ENCODE measurements at regions not wholly inside any gene's neighbourhood (a gene's known extent, or its start where the extent isn't known, plus 50 kb on each side); places are given as distances from the start of the nearest gene placed in this dataset.
A peak's percentile ranks its signal among the peaks of the same experiment; 100 is the strongest.

DNA sequence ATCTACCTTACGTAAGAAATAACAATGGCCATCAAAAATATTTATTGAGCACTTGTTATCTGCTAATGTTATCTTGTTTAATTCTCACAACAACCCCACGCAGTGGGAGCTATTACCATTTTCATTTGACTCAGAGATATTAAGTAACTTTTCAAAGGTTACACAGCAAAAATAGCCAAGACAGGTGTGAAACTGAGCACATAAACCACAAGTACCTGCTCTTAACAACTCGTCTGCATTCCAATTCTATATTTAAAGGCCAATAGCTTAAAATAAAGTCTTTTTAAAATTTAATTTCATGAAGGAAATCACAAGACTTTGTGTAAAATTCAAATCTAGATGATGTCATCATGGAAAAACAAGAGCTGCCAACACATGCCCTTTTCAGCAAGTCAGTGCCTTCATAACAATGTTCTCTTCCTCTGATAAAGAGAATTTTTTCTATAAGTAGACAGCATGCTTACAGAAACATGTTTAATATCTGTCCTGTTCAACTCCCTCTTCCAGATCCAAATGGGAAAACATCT lies 111.6 kb downstream of the MED10 start:
- Histone ChIP-seq H3K4me3 (ENCODE audit: low read depth, low read length) (no peak overlapping the region), H3K4me1 (ENCODE audit: control insufficient read depth, insufficient read depth, low read length) (no peaks in the 10 kb centered on the region), H3K9me3 (ENCODE audit: control insufficient read depth, insufficient read depth, low read depth, low read length) (no peaks in the 10 kb centered on the region; the same call in 1 of the 2 replicates), H3K27ac (ENCODE audit: extremely low read depth, low read depth, low read length) (no peak overlapping the region), H3K36me3 (ENCODE audit: control insufficient read depth in 2 of 2, insufficient read depth in 1 of 2, low read length in 2 of 2) (no peaks in the 10 kb centered on the region)
- TF ChIP-seq ZNF600 (tag by site-specific recombination; IDR thresholded peaks at IDR 0.05) (no peak), ZNF433 (tag by site-specific recombination; IDR thresholded peaks at IDR 0.05; ENCODE audit: low read depth) (no peak), ZNF202 (tag by site-specific recombination; IDR thresholded peaks at IDR 0.05; ENCODE audit: borderline replicate concordance) (no peak), KLF10 (tag by site-specific recombination; IDR thresholded peaks at IDR 0.05) (no peak), ZNF777 (tag by site-specific recombination; IDR thresholded peaks at IDR 0.05; ENCODE audit: borderline replicate concordance) (no peak), ZEB2 (tag by site-specific recombination; IDR thresholded peaks at IDR 0.05) (no peak), ZNF302 (tag by site-specific recombination; IDR thresholded peaks at IDR 0.05; ENCODE audit: low read depth) (no peak)
- TF ChIP-seq, protein P1, sequence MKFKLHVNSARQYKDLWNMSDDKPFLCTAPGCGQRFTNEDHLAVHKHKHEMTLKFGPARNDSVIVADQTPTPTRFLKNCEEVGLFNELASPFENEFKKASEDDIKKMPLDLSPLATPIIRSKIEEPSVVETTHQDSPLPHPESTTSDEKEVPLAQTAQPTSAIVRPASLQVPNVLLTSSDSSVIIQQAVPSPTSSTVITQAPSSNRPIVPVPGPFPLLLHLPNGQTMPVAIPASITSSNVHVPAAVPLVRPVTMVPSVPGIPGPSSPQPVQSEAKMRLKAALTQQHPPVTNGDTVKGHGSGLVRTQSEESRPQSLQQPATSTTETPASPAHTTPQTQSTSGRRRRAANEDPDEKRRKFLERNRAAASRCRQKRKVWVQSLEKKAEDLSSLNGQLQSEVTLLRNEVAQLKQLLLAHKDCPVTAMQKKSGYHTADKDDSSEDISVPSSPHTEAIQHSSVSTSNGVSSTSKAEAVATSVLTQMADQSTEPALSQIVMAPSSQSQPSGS (tag by site-specific recombination; IDR thresholded peaks at IDR 0.05; ENCODE audit: low read depth): peak; percentile 66
- ChIA-PET CTCF (interaction anchor here (0.7 kb wide), 1 partner anchor 71 kb away, joined by 7 read pairs; no protein-coding TSS in a partner anchor), POLR2A (no interaction called here)

DNA sequence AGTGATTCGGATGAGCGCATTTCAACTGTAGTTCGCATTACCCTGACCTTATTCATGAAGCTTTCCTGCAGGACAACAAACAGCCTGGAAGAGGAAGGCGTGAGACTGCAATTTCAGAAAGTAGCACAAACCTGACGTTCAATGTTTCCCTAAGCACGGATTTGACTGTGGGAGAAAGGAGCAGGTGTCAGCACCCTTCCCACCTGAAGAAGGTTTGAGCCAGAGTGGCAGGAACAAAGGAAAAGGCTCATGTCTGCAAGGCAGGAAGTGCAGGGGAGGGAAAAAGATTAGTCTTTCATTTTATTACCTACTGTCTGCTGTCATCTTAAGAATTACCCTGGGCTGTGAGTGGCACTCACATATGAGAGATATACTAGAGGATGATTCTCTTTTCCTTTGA lies 114.0 kb downstream of the MED10 start:
- Histone ChIP-seq H3K9me3 (ENCODE audit: control insufficient read depth, insufficient read depth, low read depth, low read length) (no peaks in the 10 kb centered on the region), H3K4me1 (ENCODE audit: control insufficient read depth, insufficient read depth, low read length) (no peaks in the 10 kb centered on the region), H3K4me3 (ENCODE audit: low read depth, low read length) (no peak overlapping the region), H3K36me3 (ENCODE audit: control insufficient read depth in 2 of 2, insufficient read depth in 1 of 2, low read length in 2 of 2) (no peaks in the 10 kb centered on the region), H3K27ac (ENCODE audit: extremely low read depth, low read depth, low read length) (no peak overlapping the region)
- ChIA-PET POLR2A (interaction anchor here (0.6 kb wide), 1 partner anchor 358 kb away, joined by 3 read pairs; no protein-coding TSS in a partner anchor), CTCF (no interaction called here)
- TF ChIP-seq ZNF138 (tag by site-specific recombination; IDR thresholded peaks at IDR 0.05; ENCODE audit: borderline replicate concordance) (no peak), ZNF626 (tag by site-specific recombination; IDR thresholded peaks at IDR 0.05) (no peak)
- TF ChIP-seq, protein P2, sequence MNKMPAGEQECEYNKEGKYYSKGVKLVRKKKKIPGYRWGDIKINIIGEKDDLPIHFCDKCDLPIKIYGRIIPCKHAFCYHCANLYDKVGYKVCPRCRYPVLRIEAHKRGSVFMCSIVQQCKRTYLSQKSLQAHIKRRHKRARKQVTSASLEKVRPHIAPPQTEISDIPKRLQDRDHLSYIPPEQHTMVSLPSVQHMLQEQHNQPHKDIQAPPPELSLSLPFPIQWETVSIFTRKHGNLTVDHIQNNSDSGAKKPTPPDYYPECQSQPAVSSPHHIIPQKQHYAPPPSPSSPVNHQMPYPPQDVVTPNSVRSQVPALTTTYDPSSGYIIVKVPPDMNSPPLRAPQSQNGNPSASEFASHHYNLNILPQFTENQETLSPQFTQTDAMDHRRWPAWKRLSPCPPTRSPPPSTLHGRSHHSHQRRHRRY (tag by site-specific recombination; IDR thresholded peaks at IDR 0.05): no peak

DNA sequence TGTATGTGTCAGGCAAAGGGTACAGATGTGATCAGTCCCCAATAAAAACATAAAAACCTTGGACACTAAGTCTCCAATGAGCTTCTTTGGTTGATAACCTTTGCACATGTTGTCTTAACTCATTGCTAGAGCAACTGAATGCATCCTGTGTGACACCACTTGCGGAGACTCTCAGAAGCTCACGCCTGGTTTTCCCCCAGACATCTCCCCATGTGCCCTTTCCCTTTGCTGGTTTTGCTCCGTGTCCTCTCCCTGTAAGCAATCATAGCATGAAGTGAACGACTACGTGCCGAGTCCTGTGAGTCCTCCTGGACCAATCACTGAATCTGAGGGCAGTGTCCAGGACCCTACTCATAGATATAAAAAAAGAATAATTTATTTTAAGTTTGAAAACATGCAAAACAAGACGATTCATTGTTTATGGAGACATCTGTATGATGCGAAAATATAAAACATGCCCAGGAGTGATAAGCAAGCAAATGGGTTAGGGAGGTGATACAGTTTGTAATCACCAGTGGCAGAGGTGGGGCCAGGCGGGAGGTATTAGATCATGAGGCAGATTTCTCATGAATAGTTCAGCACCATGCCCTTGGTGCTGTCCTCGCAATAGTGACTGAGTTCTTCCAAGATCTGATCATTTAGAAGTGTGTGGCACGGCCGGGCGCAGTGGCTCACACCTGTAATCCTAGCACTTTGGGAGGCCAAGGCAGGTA lies 115.5 kb downstream of the MED10 start:
- no peaks in the 10 kb centered on the region for H3K36me3 ChIP-seq (ENCODE audit: control insufficient read depth in 2 of 2, insufficient read depth in 1 of 2, low read length in 2 of 2)
- no peaks in the 10 kb centered on the region for H3K9me3 ChIP-seq (ENCODE audit: control insufficient read depth, insufficient read depth, low read depth, low read length)
- H3K4me1 ChIP-seq (ENCODE audit: control insufficient read depth, insufficient read depth, low read length): no peaks in the 10 kb centered on the region
- POLR2A ChIA-PET: no interaction called here
- no peak overlapping the region for H3K4me3 ChIP-seq (ENCODE audit: low read depth, low read length)
- CTCF ChIA-PET: no interaction called here
- H3K27ac ChIP-seq (ENCODE audit: extremely low read depth, low read depth, low read length): no peak overlapping the region
- TF ChIP-seq SP3 (tag by site-specific recombination; IDR thresholded peaks at IDR 0.05) (no peak), ZNF221 (tag by site-specific recombination; IDR thresholded peaks at IDR 0.05; ENCODE audit: borderline replicate concordance) (no peak), ZNF184 (tag by site-specific recombination; IDR thresholded peaks at IDR 0.05) (no peak), ZBTB48 (tag by site-specific recombination; IDR thresholded peaks at IDR 0.05) (no peak), ZNF266 (tag by site-specific recombination; IDR thresholded peaks at IDR 0.05; ENCODE audit: low read depth) (no peak), ZNF530 (tag by site-specific recombination; IDR thresholded peaks at IDR 0.05; ENCODE audit: low read depth) (no peak), ZNF132 (tag by site-specific recombination; IDR thresholded peaks at IDR 0.05; ENCODE audit: borderline replicate concordance) (no peak), SCRT1 (tag by site-specific recombination; IDR thresholded peaks at IDR 0.05; ENCODE audit: borderline replicate concordance) (no peak), WT1 (tag by site-specific recombination; IDR thresholded peaks at IDR 0.05) (no peak), HOXD13 (CRISPR knock-in tag; IDR thresholded peaks at IDR 0.05; ENCODE audit: borderline replicate concordance) (no peak), ZNF211 (tag by site-specific recombination; IDR thresholded peaks at IDR 0.05; ENCODE audit: low read depth) (no peak), ZNF555 (tag by site-specific recombination; conservative IDR thresholded peaks at IDR 0.05) (no peak)
- TF ChIP-seq, protein P3, sequence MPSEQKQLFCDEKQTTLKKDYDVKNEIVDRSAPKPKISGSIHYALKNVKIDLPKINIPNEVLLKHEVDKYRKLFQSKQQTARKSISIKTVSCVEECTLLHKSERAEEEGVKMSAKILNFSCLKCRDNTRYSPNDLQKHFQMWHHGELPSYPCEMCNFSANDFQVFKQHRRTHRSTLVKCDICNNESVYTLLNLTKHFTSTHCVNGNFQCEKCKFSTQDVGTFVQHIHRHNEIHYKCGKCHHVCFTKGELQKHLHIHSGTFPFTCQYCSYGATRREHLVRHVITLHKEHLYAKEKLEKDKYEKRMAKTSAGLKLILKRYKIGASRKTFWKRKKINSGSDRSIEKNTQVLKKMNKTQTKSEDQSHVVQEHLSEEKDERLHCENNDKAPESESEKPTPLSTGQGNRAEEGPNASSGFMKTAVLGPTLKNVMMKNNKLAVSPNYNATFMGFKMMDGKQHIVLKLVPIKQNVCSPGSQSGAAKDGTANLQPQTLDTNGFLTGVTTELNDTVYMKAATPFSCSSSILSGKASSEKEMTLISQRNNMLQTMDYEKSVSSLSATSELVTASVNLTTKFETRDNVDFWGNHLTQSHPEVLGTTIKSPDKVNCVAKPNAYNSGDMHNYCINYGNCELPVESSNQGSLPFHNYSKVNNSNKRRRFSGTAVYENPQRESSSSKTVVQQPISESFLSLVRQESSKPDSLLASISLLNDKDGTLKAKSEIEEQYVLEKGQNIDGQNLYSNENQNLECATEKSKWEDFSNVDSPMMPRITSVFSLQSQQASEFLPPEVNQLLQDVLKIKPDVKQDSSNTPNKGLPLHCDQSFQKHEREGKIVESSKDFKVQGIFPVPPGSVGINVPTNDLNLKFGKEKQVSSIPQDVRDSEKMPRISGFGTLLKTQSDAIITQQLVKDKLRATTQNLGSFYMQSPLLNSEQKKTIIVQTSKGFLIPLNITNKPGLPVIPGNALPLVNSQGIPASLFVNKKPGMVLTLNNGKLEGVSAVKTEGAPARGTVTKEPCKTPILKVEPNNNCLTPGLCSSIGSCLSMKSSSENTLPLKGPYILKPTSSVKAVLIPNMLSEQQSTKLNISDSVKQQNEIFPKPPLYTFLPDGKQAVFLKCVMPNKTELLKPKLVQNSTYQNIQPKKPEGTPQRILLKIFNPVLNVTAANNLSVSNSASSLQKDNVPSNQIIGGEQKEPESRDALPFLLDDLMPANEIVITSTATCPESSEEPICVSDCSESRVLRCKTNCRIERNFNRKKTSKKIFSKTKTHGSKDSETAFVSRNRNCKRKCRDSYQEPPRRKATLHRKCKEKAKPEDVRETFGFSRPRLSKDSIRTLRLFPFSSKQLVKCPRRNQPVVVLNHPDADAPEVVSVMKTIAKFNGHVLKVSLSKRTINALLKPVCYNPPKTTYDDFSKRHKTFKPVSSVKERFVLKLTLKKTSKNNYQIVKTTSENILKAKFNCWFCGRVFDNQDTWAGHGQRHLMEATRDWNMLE (tag by site-specific recombination; conservative IDR thresholded peaks at IDR 0.05; ENCODE audit: low read depth): no peak
